GM12878 (cell line): ENCODE measurements at regions not wholly inside any gene's neighbourhood (a gene's known extent, or its start where the extent isn't known, plus 50 kb on each side); places are given as distances from the start of the nearest gene placed in this dataset.

ENCODE experiments used
- ATAC-seq: fragments of 200-7000 bp; cut with Tn5 transposase; 3 replicates; pipeline ENCODE4 v1.9.1; 2020; ENCODE audit warnings: mild to moderate bottlenecking, moderate library complexity
- BruUV-seq: library from RNA; stranded (reverse); fragments of 400-500 nt; replicated peaks from 2 replicates; lab custom pipeline; 2021; lab: Mats Ljungman, UMichigan
- CTCF ChIA-PET: fragments of 300-600 bp; sonication (Branson Sonifier 250); formaldehyde crosslinking; extraction: SDS; loops from one replicate; lab custom pipeline; 2021; ENCODE audit warnings: inconsistent platforms; lab: Yijun Ruan, JAX
- POLR2A ChIA-PET: fragments of 350-600 bp; formaldehyde crosslinking; extraction: SDS; loops from one replicate; lab custom pipeline; 2021; ENCODE audit warnings: inconsistent platforms; lab: Charles Lee
- RAD21 ChIA-PET: fragments of 300-600 bp; sonication (Branson Sonifier 250); formaldehyde crosslinking; loops from one replicate; lab custom pipeline; 2023; ENCODE audit warnings: antibody characterized with exemption; ENCODE audit not compliant: unreplicated experiment; lab: Charles Lee
- SMC1A ChIA-PET: fragments of 300-600 bp; sonication (Branson Sonifier 250); formaldehyde crosslinking; loops from one replicate; lab custom pipeline; 2023; ENCODE audit not compliant: unreplicated experiment, uncharacterized antibody; lab: Charles Lee
- DNase-seq: peaks from one replicate; pipeline ENCODE4 v3.0.0-alpha.2; 2011; ENCODE audit warnings: low read depth, low spot score
- FAIRE-seq: peaks from 3 replicates; lab custom pipeline; 2011; peaks lifted over from hg19 to GRCh38; lab: Jason Lieb, UNC
- H2AFZ ChIP-seq: 2 replicates; pipeline ENCODE4 v1.6.0; 2011; ENCODE audit warnings: low read depth, low read length, control low read depth; ENCODE audit not compliant: control insufficient read depth
- H3K27ac ChIP-seq: 2 replicates; pipeline ENCODE4 v1.5.1; 2011; ENCODE audit warnings: control low read depth; ENCODE audit not compliant: control insufficient read depth, insufficient read depth
- H3K27me3 ChIP-seq, 2 experiments: replicated peaks in 1 of 2; 2 replicates each; pipeline versions ENCODE4 v1.6.0 to v1.6.1; 2011; ENCODE audit warnings: low read length in 1 of 2; ENCODE audit not compliant: control insufficient read depth in 2 of 2, insufficient read depth in 2 of 2
- H3K36me3 ChIP-seq, 2 experiments: 2 replicates each; pipeline ENCODE4 v1.5.1; 2011; ENCODE audit warnings: low read length in 1 of 2; ENCODE audit not compliant: control insufficient read depth in 2 of 2, insufficient read depth in 2 of 2
- H3K4me1 ChIP-seq: 2 replicates; pipeline ENCODE4 v1.6.1; 2011; ENCODE audit warnings: mild to moderate bottlenecking, low read length, moderate library complexity, mixed read lengths; ENCODE audit not compliant: control insufficient read depth, insufficient read depth
- H3K4me2 ChIP-seq: 2 replicates; pipeline ENCODE4 v1.6.0; 2011; ENCODE audit warnings: control low read depth; ENCODE audit not compliant: control insufficient read depth, insufficient read depth
- H3K4me3 ChIP-seq: fragments of 200-600 bp; sonication (generic); 2 replicates; pipeline ENCODE4 v1.5.1; 2016
- H3K79me2 ChIP-seq: 2 replicates; pipeline ENCODE4 v1.6.0; 2011; ENCODE audit warnings: low read length; ENCODE audit not compliant: control insufficient read depth, insufficient read depth
- H3K9ac ChIP-seq: 2 replicates; pipeline ENCODE4 v1.8.0; 2011; ENCODE audit warnings: low read length, control low read depth, mixed read lengths; ENCODE audit not compliant: control insufficient read depth, insufficient read depth
- H3K9me3 ChIP-seq: replicated peaks from 3 replicates; pipeline ENCODE4 v1.5.1; 2011; ENCODE audit warnings: mild to moderate bottlenecking, low read length; ENCODE audit not compliant: control insufficient read depth, insufficient read depth
- H4K20me1 ChIP-seq: 2 replicates; pipeline ENCODE4 v1.6.0; 2011; ENCODE audit not compliant: control insufficient read depth, insufficient read depth
- IRF4 ChIP-seq: IDR thresholded peaks from 2 replicates; pipeline ENCODE4 v1.6.1; 2011; ENCODE audit warnings: low read depth, low read length
- MTA2 ChIP-seq: fragments of 450-650 bp; IDR thresholded peaks from 2 replicates; pipeline ENCODE4 v1.6.1; 2016; ENCODE audit warnings: low read depth, mild to moderate bottlenecking, moderate library complexity
- PML ChIP-seq: IDR thresholded peaks from 2 replicates; pipeline ENCODE4 v1.6.1; 2012; ENCODE audit warnings: low read length, inconsistent platforms
- SREBF2 ChIP-seq: IDR thresholded peaks from 2 replicates; pipeline ENCODE4 v1.6.1; 2012; ENCODE audit warnings: mild to moderate bottlenecking, low read length
- WGBS: methylation state at CpG from one replicate; pipeline ENCODE4 v1.1.6; 2016; ENCODE audit warnings: low lambda C conversion rate; ENCODE audit not compliant: insufficient replicate concordance, insufficient coverage; ENCODE audit errors: missing lambda C conversion rate; 5-methylcytosine and 5-hydroxymethylcytosine counted together
- in situ Hi-C: fragments of 300-500 bp; cut with MboI; formaldehyde crosslinking; loops from 9 replicates; pipeline ENCODE4 v1.14.3; 2018; ENCODE audit warnings: mixed read lengths
- intact Hi-C: fragments of 100-400 bp; cut with micrococcal nuclease; formaldehyde crosslinking; loops from one replicate; pipeline ENCODE4 v1.14.2; 2022; ENCODE audit not compliant: unreplicated experiment
- TF ChIP-seq, protein P1 (sequence below): fragments of 450-650 bp; IDR thresholded peaks from 2 replicates; pipeline ENCODE4 v1.6.1; 2017; ENCODE audit warnings: antibody characterized with exemption, mild to moderate bottlenecking, moderate library complexity

DNA sequence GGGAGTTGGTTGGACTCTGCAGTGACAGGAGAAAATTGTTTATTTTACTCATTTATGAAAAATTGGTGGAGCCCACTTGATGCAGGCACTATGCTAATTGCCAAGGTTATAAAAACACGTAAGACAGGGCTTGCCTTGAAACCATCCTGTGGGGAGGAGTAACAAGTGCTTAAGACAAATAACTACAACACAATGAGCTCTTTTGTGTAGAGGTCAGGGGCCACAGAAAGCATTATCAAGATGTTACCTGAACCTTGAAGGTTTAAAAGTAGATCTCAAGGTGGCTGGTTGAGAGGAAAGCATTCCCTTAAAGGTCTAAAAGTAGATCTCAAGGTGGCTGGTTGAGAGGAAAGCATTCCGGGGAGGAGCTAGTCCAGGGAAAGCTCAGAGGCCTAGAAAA is 381.8 kb upstream of the POU3F3 start:
- Histone ChIP-seq H3K36me3 (no peaks in the 10 kb centered on the region), H3K9me3 (no peaks in the 10 kb centered on the region), H3K4me3 (no peak overlapping the region), H3K27ac (no peak overlapping the region), H3K79me2 (no peaks in the 10 kb centered on the region), H3K27me3 (no peaks in the 10 kb centered on the region), H2AFZ (no peak overlapping the region), H3K9ac (no peak overlapping the region), H3K4me1 (no peaks in the 10 kb centered on the region), H4K20me1 (no peaks in the 10 kb centered on the region), H3K4me2 (no peak overlapping the region)
- ChIA-PET CTCF (interaction anchor here (1.9 kb wide), 1 partner anchor 23 kb away, joined by 4 read pairs; no protein-coding TSS in a partner anchor), SMC1A (interaction anchor here (1.1 to 1.2 kb wide), 3 partner anchors 10 to 29 kb away, joined by 3 to 4 read pairs (median 4); no protein-coding TSS in a partner anchor), POLR2A (no interaction called here), RAD21 (no interaction called here)
- no peak for TF ChIP-seq SREBF2
- TF ChIP-seq, protein P1, sequence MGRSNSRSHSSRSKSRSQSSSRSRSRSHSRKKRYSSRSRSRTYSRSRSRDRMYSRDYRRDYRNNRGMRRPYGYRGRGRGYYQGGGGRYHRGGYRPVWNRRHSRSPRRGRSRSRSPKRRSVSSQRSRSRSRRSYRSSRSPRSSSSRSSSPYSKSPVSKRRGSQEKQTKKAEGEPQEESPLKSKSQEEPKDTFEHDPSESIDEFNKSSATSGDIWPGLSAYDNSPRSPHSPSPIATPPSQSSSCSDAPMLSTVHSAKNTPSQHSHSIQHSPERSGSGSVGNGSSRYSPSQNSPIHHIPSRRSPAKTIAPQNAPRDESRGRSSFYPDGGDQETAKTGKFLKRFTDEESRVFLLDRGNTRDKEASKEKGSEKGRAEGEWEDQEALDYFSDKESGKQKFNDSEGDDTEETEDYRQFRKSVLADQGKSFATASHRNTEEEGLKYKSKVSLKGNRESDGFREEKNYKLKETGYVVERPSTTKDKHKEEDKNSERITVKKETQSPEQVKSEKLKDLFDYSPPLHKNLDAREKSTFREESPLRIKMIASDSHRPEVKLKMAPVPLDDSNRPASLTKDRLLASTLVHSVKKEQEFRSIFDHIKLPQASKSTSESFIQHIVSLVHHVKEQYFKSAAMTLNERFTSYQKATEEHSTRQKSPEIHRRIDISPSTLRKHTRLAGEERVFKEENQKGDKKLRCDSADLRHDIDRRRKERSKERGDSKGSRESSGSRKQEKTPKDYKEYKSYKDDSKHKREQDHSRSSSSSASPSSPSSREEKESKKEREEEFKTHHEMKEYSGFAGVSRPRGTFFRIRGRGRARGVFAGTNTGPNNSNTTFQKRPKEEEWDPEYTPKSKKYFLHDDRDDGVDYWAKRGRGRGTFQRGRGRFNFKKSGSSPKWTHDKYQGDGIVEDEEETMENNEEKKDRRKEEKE: no peak
- no peak for TF ChIP-seq IRF4
- intact Hi-C loops (no loop called here), in situ Hi-C loops (no loop called here)
- BruUV-seq: no TSS peak
- FAIRE-seq (no peak), ATAC-seq (no peak), DNase-seq (no peak)
- WGBS: 0% methylated on average over 2 of the region's 2 CpGs

DNA sequence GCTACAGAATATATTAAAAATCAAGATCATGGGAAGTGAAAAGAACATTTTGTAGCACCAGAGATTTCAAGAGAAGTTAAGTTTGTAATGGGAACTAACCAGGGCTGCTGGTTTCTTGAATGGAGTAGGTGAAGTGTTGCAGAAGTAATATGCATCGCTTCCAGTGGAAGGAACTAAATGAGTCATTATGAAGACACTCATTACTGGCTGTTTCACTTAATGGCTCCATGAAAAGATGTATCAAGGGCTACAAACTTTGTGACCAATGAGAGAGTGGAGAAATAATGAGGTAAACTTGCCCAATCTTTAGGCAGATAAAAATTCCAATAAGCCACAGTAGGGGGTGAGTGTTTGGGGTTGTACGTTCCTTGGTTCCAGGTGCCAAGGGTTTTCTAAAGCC is 380.4 kb upstream of the POU3F3 start:
- TF ChIP-seq MTA2: no peak; the same call in 1 of the 2 replicates
- TF ChIP-seq PML: no peak
- Histone ChIP-seq H3K4me3 (no peak overlapping the region), H3K4me2 (no peak overlapping the region), H3K4me1 (no peaks in the 10 kb centered on the region), H3K36me3 (no peaks in the 10 kb centered on the region), H3K9ac (no peak overlapping the region), H3K27ac (no peak overlapping the region), H3K9me3 (no peaks in the 10 kb centered on the region), H3K79me2 (no peaks in the 10 kb centered on the region), H4K20me1 (no peaks in the 10 kb centered on the region), H3K27me3 (no peaks in the 10 kb centered on the region), H2AFZ (no peak overlapping the region)
- ChIA-PET CTCF (no interaction called here), RAD21 (interaction anchor here (0.5 kb wide), 1 partner anchor 41 kb away, joined by 3 read pairs; no protein-coding TSS in a partner anchor), POLR2A (no interaction called here), SMC1A (no interaction called here)
- BruUV-seq: no TSS peak
- intact Hi-C loops: no loop called here
- no peak for ATAC-seq
- in situ Hi-C loops: no loop called here
- 43% methylated on average over 2 of the region's 2 CpGs for WGBS
- no peak for DNase-seq
- FAIRE-seq: no peak
